Esophagus squamous epithelium (tissue), 5 donors: ENCODE measurements at regions not wholly inside any gene's neighbourhood (a gene's known extent, or its start where the extent isn't known, plus 50 kb on each side); places are given as distances from the start of the nearest gene placed in this dataset.
A peak's percentile ranks its signal among the peaks of the same experiment; 100 is the strongest.

Experiments used
- DNase-seq: peaks from one replicate; lab custom pipeline; 2025; lab: John Stamatoyannopoulos, UW
- H3K27ac ChIP-seq, 4 donors: fragments of 200-600 bp; sonication (generic); one replicate each; pipeline ENCODE4 v1.5.1; 2016 to 2019; ENCODE audit warnings: mild to moderate bottlenecking in 1 of 4
- H3K27me3 ChIP-seq, 4 donors: fragments of 200-600 bp; sonication (generic); 1 replicate in 3 of 4; 2 replicates in 1 of 4; pipeline versions ENCODE4 v1.5.1 to v1.6.0; 2017 to 2021; ENCODE audit warnings: antibody characterized with exemption in 1 of 4
- H3K36me3 ChIP-seq, 3 donors: fragments of 200-600 bp; sonication (generic); one replicate each; pipeline ENCODE4 v1.5.1; 2016 to 2019
- H3K4me1 ChIP-seq, 3 donors: fragments of 200-600 bp; sonication (generic); one replicate each; pipeline ENCODE4 v1.5.1; 2017 to 2019
- H3K4me3 ChIP-seq, 4 donors: fragments of 200-600 bp; sonication (generic); 1 replicate in 3 of 4; 2 replicates in 1 of 4; pipeline ENCODE4 v1.5.1; 2016 to 2019; ENCODE audit warnings: mild to moderate bottlenecking in 2 of 4, moderate library complexity in 1 of 4
- H3K9me3 ChIP-seq, 3 donors: fragments of 200-600 bp; sonication (generic); one replicate each; pipeline ENCODE4 v1.5.1; 2016 to 2019
- CTCF ChIP-seq, 6 experiments: fragments of 450-650 bp in 4 of 6; fragments of 200-600 bp in 2 of 6; sonication (generic) in 2 of 6; IDR thresholded peaks; one replicate each; pipeline ENCODE4 v1.5.1; 2016 to 2019; ENCODE audit warnings: antibody characterized with exemption in 6 of 6, mild to moderate bottlenecking in 4 of 6, moderate library complexity in 4 of 6
- POLR2A ChIP-seq, 4 donors: fragments of 450-650 bp; IDR thresholded peaks; one replicate each; pipeline ENCODE4 v1.6.1; 2017; ENCODE audit warnings: antibody characterized with exemption in 4 of 4, mild to moderate bottlenecking in 4 of 4, moderate library complexity in 3 of 4
- WGBS, 2 donors: methylation state at CpG; one replicate each; pipeline ENCODE4 v1.1.5; 2018; 5-methylcytosine and 5-hydroxymethylcytosine counted together
- intact Hi-C: fragments of 100-400 bp; cut with DNase I; formaldehyde crosslinking; loops from one replicate; pipeline ENCODE4 v1.15.0; 2022
- donor health status: DM: yes; HTN: yes; CAD: no.

- no peaks in the 10 kb centered on the region for H3K9me3 ChIP-seq
- DNase-seq, result no peak
- no peak overlapping the region for H3K27ac ChIP-seq
- H3K36me3 ChIP-seq, result no peaks in the 10 kb centered on the region
- no peaks in the 10 kb centered on the region for H3K27me3 ChIP-seq
- TF ChIP-seq CTCF (IDR thresholded peaks at IDR 0.05) (peak; percentile 70 to 85 (median 74)), POLR2A (IDR thresholded peaks at IDR 0.05) (no peak)
- no peaks in the 10 kb centered on the region for H3K4me1 ChIP-seq
- intact Hi-C loops, result no loop called here
- no peak overlapping the region for H3K4me3 ChIP-seq
- WGBS, 2 donors, result 15 to 16% methylated on average over 9 of the region's 9 CpGs
Observed at GRCh38 chrX:46408553-46409407, 136.4 kb downstream of the ZNF674 start.

GRCh38 chrX:46407753-46408130, 137.5 kb downstream of the ZNF674 start:
- no peak overlapping the region for H3K27ac ChIP-seq
- H3K4me3 ChIP-seq, result no peak overlapping the region
- intact Hi-C loops, result no loop called here
- DNase-seq, result no peak
- no peaks in the 10 kb centered on the region for H3K27me3 ChIP-seq
- H3K9me3 ChIP-seq, result no peaks in the 10 kb centered on the region
- TF ChIP-seq POLR2A (IDR thresholded peaks at IDR 0.05), result no peak
- TF ChIP-seq CTCF (IDR thresholded peaks at IDR 0.05), result no peak
- H3K36me3 ChIP-seq, result no peaks in the 10 kb centered on the region
- H3K4me1 ChIP-seq, result no peaks in the 10 kb centered on the region
- 52% methylated on average over 2 of the region's 2 CpGs; no CpG with 5 or more reads in 1 of the 2 donors for whole genome bisulfite sequencing, 2 donors

GRCh38 chrX:46407036-46407752, 138.0 kb downstream of the ZNF674 start:
- no peaks in the 10 kb centered on the region for H3K9me3 ChIP-seq
- TF ChIP-seq POLR2A (IDR thresholded peaks at IDR 0.05), result no peak
- no peak for TF ChIP-seq CTCF (IDR thresholded peaks at IDR 0.05)
- no peaks in the 10 kb centered on the region for H3K36me3 ChIP-seq
- DNase-seq, result no peak
- H3K4me3 ChIP-seq, result no peak overlapping the region
- intact Hi-C loops, result no loop called here
- no peaks in the 10 kb centered on the region for H3K4me1 ChIP-seq
- no peak overlapping the region for H3K27ac ChIP-seq
- H3K27me3 ChIP-seq, result no peaks in the 10 kb centered on the region
- 69 to 90% methylated on average over 3 to 6 of the region's 6 CpGs for WGBS, 2 donors

GRCh38 chrX:46404774-46405173, 140.4 kb downstream of the ZNF674 start:
- WGBS, 2 donors, result 93 to 94% methylated on average over 6 of the region's 6 CpGs
- H3K9me3 ChIP-seq, result no peaks in the 10 kb centered on the region
- no peaks in the 10 kb centered on the region for H3K36me3 ChIP-seq
- intact Hi-C loops, result no loop called here
- TF ChIP-seq POLR2A (IDR thresholded peaks at IDR 0.05) (no peak), CTCF (IDR thresholded peaks at IDR 0.05) (no peak)
- no peaks in the 10 kb centered on the region for H3K4me1 ChIP-seq
- H3K4me3 ChIP-seq, result no peak overlapping the region
- no peak overlapping the region for H3K27ac ChIP-seq
- DNase-seq, result no peak
- no peaks in the 10 kb centered on the region for H3K27me3 ChIP-seq
